Stimulated activated CD4-positive, alpha-beta T cell treated with anti-CD3 and anti-CD28 coated beads, Interleukin-2, amount 100 ng/mL, for 48 hours (primary cell): ENCODE measurements at regions not wholly inside any gene's neighbourhood (a gene's known extent, or its start where the extent isn't known, plus 50 kb on each side); places are given as distances from the start of the nearest gene placed in this dataset.
A peak's percentile ranks its signal among the peaks of the same experiment; 100 is the strongest.

Source experiments
- DNase-seq, 2 donors: peaks; one replicate each; pipeline ENCODE4 v3.0.0-alpha.2; 2020

GRCh38 chr13:73741111-73741510 lies 393.1 kb downstream of the KLF12 start:
- no peak for DNase-seq

- no peak for DNase-seq
Measured at GRCh38 chr13:73740666-73741065, 393.5 kb downstream of the KLF12 start.

GRCh38 chr13:73739394-73739793 lies 394.8 kb downstream of the KLF12 start:
- DNase-seq: no peak

GRCh38 chr13:73738626-73739025 lies 395.6 kb downstream of the KLF12 start:
- no peak for DNase-seq

- no peak for DNase-seq
Measured at GRCh38 chr13:73737214-73737613, 397.0 kb downstream of the KLF12 start.

GRCh38 chr13:73733706-73734105 lies 400.5 kb downstream of the KLF12 start:
- DNase-seq: no peak

GRCh38 chr13:73732350-73732749 lies 401.9 kb downstream of the KLF12 start:
- DNase-seq: no peak

GRCh38 chr13:73731564-73731963 lies 402.6 kb downstream of the KLF12 start:
- no peak for DNase-seq

GRCh38 chr13:73730014-73730413 lies 404.2 kb downstream of the KLF12 start:
- no peak for DNase-seq

GRCh38 chr13:73729046-73729445 lies 405.2 kb downstream of the KLF12 start:
- no peak for DNase-seq

GRCh38 chr13:73722120-73722519 lies 412.1 kb downstream of the KLF12 start:
- DNase-seq: no peak

GRCh38 chr13:73721571-73721970 lies 412.6 kb downstream of the KLF12 start:
- DNase-seq: no peak

- no peak for DNase-seq
Measured at GRCh38 chr13:73720216-73720840, 413.9 kb downstream of the KLF12 start.

GRCh38 chr13:73718246-73718645 lies 416.0 kb downstream of the KLF12 start:
- no peak for DNase-seq

- DNase-seq: no peak
Measured at GRCh38 chr13:73717632-73718031, 416.6 kb downstream of the KLF12 start.

- no peak for DNase-seq
Measured at GRCh38 chr13:73715911-73716510, 418.2 kb downstream of the KLF12 start.

- DNase-seq: peak; percentile 23 to 30
Measured at GRCh38 chr13:73715114-73715910, 418.9 kb downstream of the KLF12 start.

GRCh38 chr13:73714522-73714921 lies 419.7 kb downstream of the KLF12 start:
- no peak for DNase-seq

- DNase-seq: peak; percentile 19 to 34
Measured at GRCh38 chr13:73708393-73708985, 425.7 kb downstream of the KLF12 start.

GRCh38 chr13:73704587-73704986 lies 429.6 kb downstream of the KLF12 start:
- DNase-seq: no peak

GRCh38 chr13:73703606-73704005 lies 430.6 kb downstream of the KLF12 start:
- no peak for DNase-seq

- DNase-seq: peak in 1 of 2 donors; percentile 16
Measured at GRCh38 chr13:73702419-73703071, 431.7 kb downstream of the KLF12 start.

GRCh38 chr13:73701160-73701559 lies 433.0 kb downstream of the KLF12 start:
- DNase-seq: no peak
